Gastrocnemius medialis (tissue), 4 donors: ENCODE measurements at regions not wholly inside any gene's neighbourhood (a gene's known extent, or its start where the extent isn't known, plus 50 kb on each side); places are given as distances from the start of the nearest gene placed in this dataset.

Source experiments
- POLR2A ChIP-seq, 2 donors: fragments of 450-650 bp; IDR thresholded peaks; one replicate each; pipeline ENCODE4 v1.6.1; 2017; ENCODE audit warnings: antibody characterized with exemption in 2 of 2, mild to moderate bottlenecking in 2 of 2, moderate library complexity in 2 of 2
- TF ChIP-seq, protein P1 (sequence below), 5 experiments: fragments of 450-650 bp in 3 of 5; fragments of 200-600 bp in 2 of 5; sonication (generic) in 2 of 5; IDR thresholded peaks in 4 of 5; conservative IDR thresholded peaks in 1 of 5; 1 replicate in 4 of 5; 2 replicates in 1 of 5; pipeline ENCODE4 v1.5.1; 2016 to 2019; ENCODE audit warnings: antibody characterized with exemption in 5 of 5, mild to moderate bottlenecking in 3 of 5, moderate library complexity in 3 of 5

DNA sequence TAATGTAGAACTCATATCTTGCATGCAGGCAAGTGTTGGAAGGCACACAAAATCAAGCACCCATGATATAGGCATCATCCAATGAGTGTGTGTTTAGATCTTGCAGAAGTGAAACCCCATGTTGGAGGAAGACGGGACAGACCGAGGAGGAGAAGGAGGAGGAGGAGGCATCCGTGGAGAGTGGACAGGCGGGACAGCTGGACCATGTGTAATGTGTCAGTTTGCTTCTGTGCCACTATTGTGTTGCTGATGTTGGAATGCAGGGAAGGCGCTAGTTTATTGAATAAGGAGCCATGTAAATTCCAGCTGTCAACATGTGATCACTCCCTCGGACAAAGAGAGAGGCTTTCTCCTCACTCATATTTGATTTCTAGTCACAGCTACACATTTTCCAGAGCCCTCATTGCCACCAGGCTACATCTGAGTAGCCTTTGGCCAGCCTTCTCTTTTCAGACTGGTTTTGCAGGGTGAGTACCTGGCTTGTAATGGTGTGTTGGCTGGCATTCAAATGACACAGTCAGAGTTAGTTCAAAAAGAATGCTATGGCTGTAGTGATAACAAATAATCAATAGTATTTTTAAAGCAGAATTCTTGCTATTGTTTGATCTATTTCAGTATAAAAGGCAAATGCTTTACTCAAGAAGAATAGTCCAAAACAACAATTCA is 1037.6 kb upstream of the NR2F2 start:
- TF ChIP-seq, protein P1, sequence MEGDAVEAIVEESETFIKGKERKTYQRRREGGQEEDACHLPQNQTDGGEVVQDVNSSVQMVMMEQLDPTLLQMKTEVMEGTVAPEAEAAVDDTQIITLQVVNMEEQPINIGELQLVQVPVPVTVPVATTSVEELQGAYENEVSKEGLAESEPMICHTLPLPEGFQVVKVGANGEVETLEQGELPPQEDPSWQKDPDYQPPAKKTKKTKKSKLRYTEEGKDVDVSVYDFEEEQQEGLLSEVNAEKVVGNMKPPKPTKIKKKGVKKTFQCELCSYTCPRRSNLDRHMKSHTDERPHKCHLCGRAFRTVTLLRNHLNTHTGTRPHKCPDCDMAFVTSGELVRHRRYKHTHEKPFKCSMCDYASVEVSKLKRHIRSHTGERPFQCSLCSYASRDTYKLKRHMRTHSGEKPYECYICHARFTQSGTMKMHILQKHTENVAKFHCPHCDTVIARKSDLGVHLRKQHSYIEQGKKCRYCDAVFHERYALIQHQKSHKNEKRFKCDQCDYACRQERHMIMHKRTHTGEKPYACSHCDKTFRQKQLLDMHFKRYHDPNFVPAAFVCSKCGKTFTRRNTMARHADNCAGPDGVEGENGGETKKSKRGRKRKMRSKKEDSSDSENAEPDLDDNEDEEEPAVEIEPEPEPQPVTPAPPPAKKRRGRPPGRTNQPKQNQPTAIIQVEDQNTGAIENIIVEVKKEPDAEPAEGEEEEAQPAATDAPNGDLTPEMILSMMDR (IDR thresholded peaks at IDR 0.05 in 4 of 5, conservative IDR thresholded peaks at IDR 0.05 in 1 of 5), result no peak
- TF ChIP-seq POLR2A (IDR thresholded peaks at IDR 0.05), result no peak
